Pulmonary artery endothelial cell (primary cell): ENCODE measurements at regions not wholly inside any gene's neighbourhood (a gene's known extent, or its start where the extent isn't known, plus 50 kb on each side); places are given as distances from the start of the nearest gene placed in this dataset.

Source experiments
- DNase-seq: peaks from one replicate; pipeline ENCODE4 v3.0.0-alpha.2; 2011; ENCODE audit warnings: low read depth, low spot score

GRCh38 chr4:81565142-81565870, 93.6 kb upstream of the RASGEF1B start:
- DNase-seq = no peak

- no peak for DNase-seq
Observed at GRCh38 chr4:81564025-81564424, 92.3 kb upstream of the RASGEF1B start.

GRCh38 chr4:81562093-81562492, 90.4 kb upstream of the RASGEF1B start:
- no peak for DNase-seq

GRCh38 chr4:81557306-81557705, 85.6 kb upstream of the RASGEF1B start:
- no peak for DNase-seq

GRCh38 chr4:81555489-81555888, 83.8 kb upstream of the RASGEF1B start:
- no peak for DNase-seq

GRCh38 chr4:81552086-81552485, 80.4 kb upstream of the RASGEF1B start:
- DNase-seq = no peak

GRCh38 chr4:81550388-81550859, 78.7 kb upstream of the RASGEF1B start:
- no peak for DNase-seq

- DNase-seq = no peak
Observed at GRCh38 chr4:81549984-81550383, 78.3 kb upstream of the RASGEF1B start.

- no peak for DNase-seq
Observed at GRCh38 chr4:81546777-81547176, 75.1 kb upstream of the RASGEF1B start.

- no peak for DNase-seq
Observed at GRCh38 chr4:81541161-81541945, 69.6 kb upstream of the RASGEF1B start.

- DNase-seq = no peak
Observed at GRCh38 chr4:81538716-81539427, 67.2 kb upstream of the RASGEF1B start.

- DNase-seq = no peak
Observed at GRCh38 chr4:81531410-81531809, 59.7 kb upstream of the RASGEF1B start.

- no peak for DNase-seq
Observed at GRCh38 chr4:81528979-81529378, 57.3 kb upstream of the RASGEF1B start.

- DNase-seq = no peak
Observed at GRCh38 chr4:81528200-81528599, 56.5 kb upstream of the RASGEF1B start.

- DNase-seq = no peak
Observed at GRCh38 chr4:81527709-81528108, 56.0 kb upstream of the RASGEF1B start.

GRCh38 chr4:81527115-81527514, 55.4 kb upstream of the RASGEF1B start:
- DNase-seq = no peak

GRCh38 chr4:81526706-81527105, 55.0 kb upstream of the RASGEF1B start:
- DNase-seq = no peak

- no peak for DNase-seq
Observed at GRCh38 chr4:81523672-81524327, 52.1 kb upstream of the RASGEF1B start.

- DNase-seq = no peak
Observed at GRCh38 chr4:81522711-81523110, 51.0 kb upstream of the RASGEF1B start.

- no peak for DNase-seq
Observed at GRCh38 chr4:81521708-81522107, 50.0 kb upstream of the RASGEF1B start.
